ENCODE measurements at regions not wholly inside any gene's neighbourhood (a gene's known extent, or its start where the extent isn't known, plus 50 kb on each side); places are given as distances from the start of the nearest gene placed in this dataset.

GRCh38 chr7:131265227-131265626 is 62.4 kb upstream of the MKLN1 start:
- Mint-ChIP-seq H3K9me3 (peaks cover 16% of the 10 kb centered on the region), H3K4me1 (no peaks in the 10 kb centered on the region), H3K27me3 (peaks cover 13% of the 10 kb centered on the region), H3K4me3 (no peak overlapping the region), H3K36me3 (ENCODE audit: low read depth) (no peaks in the 10 kb centered on the region), H3K27ac (no peak overlapping the region)
- intact Hi-C loops (cut with micrococcal nuclease), result no loop called here
- DNase-seq, result no peak

GRCh38 chr7:131267631-131268030 is 60.0 kb upstream of the MKLN1 start:
- no peak overlapping the region for H3K4me3 Mint-ChIP-seq
- peaks cover 12% of the 10 kb centered on the region for H3K9me3 Mint-ChIP-seq
- intact Hi-C loops (cut with micrococcal nuclease), result no loop called here
- no peaks in the 10 kb centered on the region for H3K36me3 Mint-ChIP-seq (ENCODE audit: low read depth)
- peaks cover 10% of the 10 kb centered on the region for H3K27me3 Mint-ChIP-seq
- no peak for DNase-seq
- H3K4me1 Mint-ChIP-seq, result no peaks in the 10 kb centered on the region
- H3K27ac Mint-ChIP-seq, result no peak overlapping the region

- intact Hi-C loops (cut with micrococcal nuclease), result no loop called here
- Mint-ChIP-seq H3K4me3 (no peak overlapping the region), H3K4me1 (no peaks in the 10 kb centered on the region), H3K27me3 (peaks cover 10% of the 10 kb centered on the region), H3K36me3 (ENCODE audit: low read depth) (no peaks in the 10 kb centered on the region), H3K27ac (no peak overlapping the region), H3K9me3 (peaks cover 12% of the 10 kb centered on the region)
- DNase-seq, result no peak
These were observed 58.8 kb upstream of the MKLN1 start for GRCh38 chr7:131268906-131269305.

- H3K4me1 Mint-ChIP-seq, result no peaks in the 10 kb centered on the region
- no peak overlapping the region for H3K4me3 Mint-ChIP-seq
- peaks cover 8% of the 10 kb centered on the region for H3K9me3 Mint-ChIP-seq
- no peak overlapping the region for H3K27ac Mint-ChIP-seq
- DNase-seq, result no peak
- intact Hi-C loops (cut with micrococcal nuclease), result no loop called here
- H3K27me3 Mint-ChIP-seq, result peaks cover 5% of the 10 kb centered on the region
- H3K36me3 Mint-ChIP-seq (ENCODE audit: low read depth), result no peaks in the 10 kb centered on the region
These were observed 55.6 kb upstream of the MKLN1 start for GRCh38 chr7:131272086-131272485.

- Mint-ChIP-seq H3K27ac (no peak overlapping the region), H3K27me3 (no peaks in the 10 kb centered on the region), H3K4me3 (no peak overlapping the region), H3K9me3 (peaks cover 3% of the 10 kb centered on the region), H3K4me1 (no peaks in the 10 kb centered on the region), H3K36me3 (ENCODE audit: low read depth) (no peaks in the 10 kb centered on the region)
- DNase-seq, result no peak
- intact Hi-C loops (cut with micrococcal nuclease), result no loop called here
These were observed 52.7 kb upstream of the MKLN1 start for GRCh38 chr7:131274986-131275385.

GRCh38 chr7:131276190-131276589 is 51.5 kb upstream of the MKLN1 start:
- DNase-seq, result no peak
- intact Hi-C loops (cut with micrococcal nuclease), result no loop called here
- peaks cover 8% of the 10 kb centered on the region for H3K9me3 Mint-ChIP-seq
- no peaks in the 10 kb centered on the region for H3K36me3 Mint-ChIP-seq (ENCODE audit: low read depth)
- H3K4me3 Mint-ChIP-seq, result no peak overlapping the region
- H3K27ac Mint-ChIP-seq, result no peak overlapping the region
- H3K27me3 Mint-ChIP-seq, result no peaks in the 10 kb centered on the region
- H3K4me1 Mint-ChIP-seq, result no peaks in the 10 kb centered on the region

GRCh38 chr7:131276748-131277147 is 50.9 kb upstream of the MKLN1 start:
- peaks cover 10% of the 10 kb centered on the region for H3K9me3 Mint-ChIP-seq
- DNase-seq, result no peak
- no peaks in the 10 kb centered on the region for H3K4me1 Mint-ChIP-seq
- H3K27me3 Mint-ChIP-seq, result no peaks in the 10 kb centered on the region
- no peaks in the 10 kb centered on the region for H3K36me3 Mint-ChIP-seq (ENCODE audit: low read depth)
- H3K4me3 Mint-ChIP-seq, result no peak overlapping the region
- intact Hi-C loops (cut with micrococcal nuclease), result no loop called here
- H3K27ac Mint-ChIP-seq, result no peak overlapping the region

Measured in activated CD4-positive, alpha-beta T cell treated with anti-CD3 and anti-CD28 coated beads, Interleukin-2, amount 10 ng/mL, durations not matched to agents 24 days and 14 days (primary cell).